H9 (cell line): ENCODE measurements at regions not wholly inside any gene's neighbourhood (a gene's known extent, or its start where the extent isn't known, plus 50 kb on each side); places are given as distances from the start of the nearest gene placed in this dataset.

ENCODE experiments used
- DNase-seq: peaks from one replicate; pipeline ENCODE4 v3.0.0-alpha.2; 2017
- H2AFZ ChIP-seq: one replicate; pipeline ENCODE4 v1.6.1; 2013; ENCODE audit warnings: mild to moderate bottlenecking, low read length, control low read depth, moderate library complexity
- H2AK5ac ChIP-seq: 2 replicates; pipeline ENCODE4 v1.6.1; 2013; ENCODE audit warnings: low read length, control low read depth, mixed read lengths; ENCODE audit not compliant: insufficient read length
- H2BK120ac ChIP-seq: one replicate; pipeline ENCODE4 v1.6.1; 2013; ENCODE audit warnings: low read depth, mild to moderate bottlenecking, low read length, control low read depth, inconsistent platforms; ENCODE audit not compliant: poor library complexity, severe bottlenecking
- H2BK12ac ChIP-seq: 2 replicates; pipeline ENCODE4 v1.6.1; 2013; ENCODE audit warnings: low read length, control low read depth, mixed read lengths, low read depth; ENCODE audit not compliant: insufficient read length
- H2BK15ac ChIP-seq: 2 replicates; pipeline ENCODE4 v1.6.1; 2013; ENCODE audit warnings: low read depth, low read length, control low read depth
- H2BK20ac ChIP-seq: one replicate; pipeline ENCODE4 v1.6.1; 2013; ENCODE audit warnings: low read depth, mild to moderate bottlenecking, low read length, control low read depth, inconsistent platforms; ENCODE audit not compliant: poor library complexity, severe bottlenecking
- H2BK5ac ChIP-seq: 2 replicates; pipeline ENCODE4 v1.6.1; 2013; ENCODE audit warnings: low read length, control low read depth, mixed read lengths; ENCODE audit not compliant: insufficient read length
- H3K14ac ChIP-seq: 2 replicates; pipeline ENCODE4 v1.6.1; 2013; ENCODE audit warnings: low read length, control low read depth; ENCODE audit not compliant: insufficient read depth
- H3K18ac ChIP-seq: 2 replicates; pipeline ENCODE4 v1.6.1; 2013; ENCODE audit warnings: low read depth, mild to moderate bottlenecking, mixed read lengths, low read length, control low read depth; ENCODE audit not compliant: insufficient read length
- H3K23ac ChIP-seq: 2 replicates; pipeline ENCODE4 v1.6.1; 2013; ENCODE audit warnings: low read length, control low read depth, mixed read lengths, low read depth; ENCODE audit not compliant: insufficient read length
- H3K23me2 ChIP-seq: 2 replicates; pipeline ENCODE4 v1.6.1; 2013; ENCODE audit warnings: low read depth, mild to moderate bottlenecking, mixed read lengths, low read length, control low read depth; ENCODE audit not compliant: insufficient read length, poor library complexity, severe bottlenecking
- H3K27ac ChIP-seq: 2 replicates; pipeline ENCODE4 v1.5.1; 2013; ENCODE audit warnings: low read length, control low read depth, mixed read lengths, low read depth; ENCODE audit not compliant: insufficient read length
- H3K27me3 ChIP-seq: 2 replicates; pipeline ENCODE4 v1.6.1; 2013; ENCODE audit warnings: low read length, control low read depth, inconsistent platforms; ENCODE audit not compliant: insufficient read depth
- H3K4ac ChIP-seq: 2 replicates; pipeline ENCODE4 v1.6.1; 2013; ENCODE audit warnings: low read depth, mild to moderate bottlenecking, control low read depth, inconsistent platforms, low read length, moderate library complexity
- H3K4me1 ChIP-seq: 2 replicates; pipeline ENCODE4 v1.6.1; 2013; ENCODE audit warnings: low read length, control low read depth, inconsistent platforms; ENCODE audit not compliant: insufficient read depth
- H3K4me2 ChIP-seq: 2 replicates; pipeline ENCODE4 v1.6.1; 2013; ENCODE audit warnings: low read length, control low read depth, mixed read lengths; ENCODE audit not compliant: insufficient read length, insufficient read depth
- H3K56ac ChIP-seq: 2 replicates; pipeline ENCODE4 v1.6.1; 2013; ENCODE audit warnings: low read depth, mild to moderate bottlenecking, mixed read lengths, low read length, control low read depth; ENCODE audit not compliant: insufficient read length
- H3K79me1 ChIP-seq: 2 replicates; pipeline ENCODE4 v1.6.1; 2013; ENCODE audit warnings: low read depth, mild to moderate bottlenecking, moderate library complexity, low read length, control low read depth, inconsistent platforms; ENCODE audit not compliant: insufficient read depth, poor library complexity, severe bottlenecking
- H3K79me2 ChIP-seq: 2 replicates; pipeline ENCODE4 v1.6.1; 2013; ENCODE audit warnings: low read length, control low read depth, inconsistent platforms; ENCODE audit not compliant: insufficient read depth
- H3K9ac ChIP-seq: 2 replicates; pipeline ENCODE4 v1.6.1; 2013; ENCODE audit warnings: low read length, control low read depth, mixed read lengths; ENCODE audit not compliant: insufficient read length; ENCODE audit errors: extremely low read depth
- H3K9me3 ChIP-seq: one replicate; pipeline ENCODE4 v1.6.1; 2013; ENCODE audit warnings: low read depth, low read length, inconsistent platforms; ENCODE audit not compliant: control insufficient read depth
- H3T11ph ChIP-seq: one replicate; pipeline ENCODE4 v1.6.1; 2013; ENCODE audit warnings: mild to moderate bottlenecking, low read length, control low read depth, inconsistent platforms
- H4K20me1 ChIP-seq: one replicate; pipeline ENCODE4 v1.6.1; 2013; ENCODE audit not compliant: control insufficient read depth, insufficient read length, insufficient read depth
- H4K5ac ChIP-seq: 2 replicates; pipeline ENCODE4 v1.6.1; 2013; ENCODE audit warnings: low read depth, mild to moderate bottlenecking, mixed read lengths, low read length, control low read depth; ENCODE audit not compliant: insufficient read length
- H4K8ac ChIP-seq: replicated peaks from 2 replicates; pipeline ENCODE4 v1.6.1; 2013; ENCODE audit warnings: low read length, control low read depth, mixed read lengths, low read depth; ENCODE audit not compliant: insufficient read length
- H4K91ac ChIP-seq: 2 replicates; pipeline ENCODE4 v1.6.1; 2013; ENCODE audit warnings: low read depth, mild to moderate bottlenecking, moderate library complexity, mixed read lengths, low read length, control low read depth; ENCODE audit not compliant: insufficient read length
- H3K27ac Mint-ChIP-seq, 3 experiments: 2 replicates in 2 of 3; 3 replicates in 1 of 3; pipeline ENCODE4 v1.8.0; 2020 to 2021; ENCODE audit warnings: mixed read lengths in 3 of 3, mild to moderate bottlenecking in 1 of 3, moderate library complexity in 1 of 3
- H3K27me3 Mint-ChIP-seq: 2 replicates; pipeline ENCODE4 v1.8.0; 2021; ENCODE audit warnings: low read depth, mild to moderate bottlenecking, moderate library complexity, mixed read lengths
- H3K36me3 Mint-ChIP-seq, 3 experiments: 2 replicates in 2 of 3; 3 replicates in 1 of 3; pipeline ENCODE4 v1.8.0; 2020 to 2021; ENCODE audit warnings: low read depth in 3 of 3, mixed read lengths in 3 of 3; ENCODE audit not compliant: insufficient read depth in 1 of 3
- H3K4me1 Mint-ChIP-seq, 2 experiments: 2 replicates each; pipeline ENCODE4 v1.8.0; 2020; ENCODE audit warnings: mixed read lengths in 2 of 2
- H3K4me3 Mint-ChIP-seq, 2 experiments: 2 replicates in 1 of 2; 3 replicates in 1 of 2; pipeline ENCODE4 v1.8.0; 2020 to 2021; ENCODE audit warnings: mild to moderate bottlenecking in 2 of 2, mixed read lengths in 2 of 2, moderate library complexity in 1 of 2
- H3K9me3 Mint-ChIP-seq, 2 experiments: 2 replicates in 1 of 2; 3 replicates in 1 of 2; pipeline ENCODE4 v1.8.0; 2020; ENCODE audit warnings: mild to moderate bottlenecking in 2 of 2, mixed read lengths in 2 of 2, moderate library complexity in 1 of 2
- WGBS: extraction: QIAGEN DNeasy Blood & Tissue Kit; methylation state at CpG from one replicate; pipeline ENCODE4 v1.1.7; 2013; ENCODE audit warnings: missing lambda C conversion rate, low lambda C conversion rate, mixed read lengths; ENCODE audit not compliant: insufficient read length; ENCODE audit errors: extremely low coverage; 5-methylcytosine and 5-hydroxymethylcytosine counted together
- TF ChIP-seq, protein P1 (sequence below): fragments of 200-600 bp; sonication (generic); conservative IDR thresholded peaks from 3 replicates; pipeline ENCODE4 v1.8.0; 2021; ENCODE audit warnings: antibody characterized with exemption, mild to moderate bottlenecking

DNA sequence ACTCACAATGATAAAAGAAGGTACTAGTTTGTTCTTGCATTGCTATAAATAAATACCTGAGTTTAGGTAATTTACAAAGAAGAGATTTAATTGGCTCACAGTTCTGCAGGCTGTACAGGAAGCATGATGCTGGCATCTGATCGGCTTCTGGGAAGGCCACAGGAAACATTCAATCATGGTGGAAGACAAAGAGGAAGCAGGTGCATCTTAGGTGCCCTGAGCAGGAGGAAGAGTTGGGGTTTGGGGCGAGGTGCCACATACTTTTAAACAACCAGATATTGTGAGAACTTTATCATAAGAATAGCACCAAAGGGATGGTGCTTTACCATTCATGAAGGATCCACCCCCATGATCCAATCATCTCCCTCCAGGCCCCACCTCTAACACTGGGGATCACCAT lies 752.6 kb upstream of the FLRT2 start:
- TF ChIP-seq, protein P1, sequence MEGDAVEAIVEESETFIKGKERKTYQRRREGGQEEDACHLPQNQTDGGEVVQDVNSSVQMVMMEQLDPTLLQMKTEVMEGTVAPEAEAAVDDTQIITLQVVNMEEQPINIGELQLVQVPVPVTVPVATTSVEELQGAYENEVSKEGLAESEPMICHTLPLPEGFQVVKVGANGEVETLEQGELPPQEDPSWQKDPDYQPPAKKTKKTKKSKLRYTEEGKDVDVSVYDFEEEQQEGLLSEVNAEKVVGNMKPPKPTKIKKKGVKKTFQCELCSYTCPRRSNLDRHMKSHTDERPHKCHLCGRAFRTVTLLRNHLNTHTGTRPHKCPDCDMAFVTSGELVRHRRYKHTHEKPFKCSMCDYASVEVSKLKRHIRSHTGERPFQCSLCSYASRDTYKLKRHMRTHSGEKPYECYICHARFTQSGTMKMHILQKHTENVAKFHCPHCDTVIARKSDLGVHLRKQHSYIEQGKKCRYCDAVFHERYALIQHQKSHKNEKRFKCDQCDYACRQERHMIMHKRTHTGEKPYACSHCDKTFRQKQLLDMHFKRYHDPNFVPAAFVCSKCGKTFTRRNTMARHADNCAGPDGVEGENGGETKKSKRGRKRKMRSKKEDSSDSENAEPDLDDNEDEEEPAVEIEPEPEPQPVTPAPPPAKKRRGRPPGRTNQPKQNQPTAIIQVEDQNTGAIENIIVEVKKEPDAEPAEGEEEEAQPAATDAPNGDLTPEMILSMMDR: no peak
- DNase-seq: no peak
- Histone ChIP-seq H2BK12ac (no peak overlapping the region), H4K8ac (no peak overlapping the region), H2AK5ac (no peak overlapping the region), H3K14ac (no peak overlapping the region), H2BK120ac (no peak overlapping the region), H3K9me3 (no peaks in the 10 kb centered on the region), H4K91ac (no peak overlapping the region), H3K9ac (no peak overlapping the region), H3K4me2 (no peak overlapping the region), H3K79me2 (no peaks in the 10 kb centered on the region), H3T11ph (no peak overlapping the region), H2AFZ (no peak overlapping the region), H3K23me2 (no peaks in the 10 kb centered on the region), H3K18ac (no peak overlapping the region), H2BK15ac (no peak overlapping the region), H4K20me1 (no peaks in the 10 kb centered on the region), H2BK5ac (no peak overlapping the region), H3K79me1 (no peaks in the 10 kb centered on the region), H3K27me3 (no peaks in the 10 kb centered on the region), H3K4me1 (no peaks in the 10 kb centered on the region), H2BK20ac (no peak overlapping the region), H3K27ac (no peak overlapping the region), H3K56ac (no peak overlapping the region), H3K4ac (no peak overlapping the region), H4K5ac (no peak overlapping the region), H3K23ac (no peak overlapping the region)
- H3K4me3 Mint-ChIP-seq: no peak overlapping the region
- H3K9me3 Mint-ChIP-seq: no peaks in the 10 kb centered on the region
- H3K27me3 Mint-ChIP-seq: no peaks in the 10 kb centered on the region; the same call in 1 of the 2 replicates
- WGBS: no CpG with 5 or more reads among the region's 2 CpGs
- H3K4me1 Mint-ChIP-seq: no peaks in the 10 kb centered on the region
- H3K36me3 Mint-ChIP-seq: 0 out of 7 replicates have a peak, but pooled peaks cover 0 to 3% (median 0%) of the 10 kb centered on the region in 3 experiments
- H3K27ac Mint-ChIP-seq: no peak overlapping the region
